Vagina (tissue), 2 donors: ENCODE measurements at regions not wholly inside any gene's neighbourhood (a gene's known extent, or its start where the extent isn't known, plus 50 kb on each side); places are given as distances from the start of the nearest gene placed in this dataset.

Source experiments
- CTCF ChIP-seq, 3 experiments: fragments of 450-650 bp in 2 of 3; fragments of 200-600 bp in 1 of 3; sonication (generic) in 1 of 3; IDR thresholded peaks; one replicate each; pipeline ENCODE4 v1.5.1; 2017 to 2019; ENCODE audit warnings: antibody characterized with exemption in 3 of 3, mild to moderate bottlenecking in 2 of 3, moderate library complexity in 2 of 3
- POLR2A ChIP-seq, 2 donors: fragments of 450-650 bp; IDR thresholded peaks; one replicate each; pipeline ENCODE4 v1.6.1; 2017; ENCODE audit warnings: antibody characterized with exemption in 2 of 2, mild to moderate bottlenecking in 2 of 2, moderate library complexity in 2 of 2
- POLR2AphosphoS5 ChIP-seq, 2 donors: sonication (generic); formaldehyde crosslinking; IDR thresholded peaks; one replicate each; pipeline ENCODE4 v1.9.0; 2017; ENCODE audit warnings: antibody characterized with exemption in 2 of 2, mild to moderate bottlenecking in 2 of 2, low read depth in 1 of 2; ENCODE audit not compliant: insufficient read depth in 1 of 2

- TF ChIP-seq POLR2A (IDR thresholded peaks at IDR 0.05) (no peak), CTCF (IDR thresholded peaks at IDR 0.05) (no peak), POLR2AphosphoS5 (IDR thresholded peaks at IDR 0.05; ENCODE audit: insufficient read depth in 1 of 2, low read depth in 1 of 2) (no peak)
Measured at GRCh38 chrX:18042776-18043175, 177.9 kb downstream of the BEND2 start.
